Prostate gland (tissue), 2 donors: ENCODE measurements at regions not wholly inside any gene's neighbourhood (a gene's known extent, or its start where the extent isn't known, plus 50 kb on each side); places are given as distances from the start of the nearest gene placed in this dataset.

Experiments
- DNase-seq: peaks from one replicate; pipeline ENCODE4 v3.0.0-alpha.2; 2019; ENCODE audit warnings: low spot score
- H3K27ac ChIP-seq, 2 donors: fragments of 200-600 bp; sonication (generic); 2 replicates each; pipeline ENCODE4 v1.5.1; 2017 to 2019
- H3K27me3 ChIP-seq: fragments of 200-600 bp; sonication (generic); replicated peaks from 2 replicates; pipeline ENCODE4 v1.5.1; 2019; ENCODE audit not compliant: insufficient read depth
- H3K36me3 ChIP-seq, 2 donors: fragments of 200-600 bp; sonication (generic); 1 replicate in 1 of 2; 2 replicates in 1 of 2; pipeline versions ENCODE4 v1.5.1 to v1.8.1; 2017 to 2019
- H3K4me1 ChIP-seq: fragments of 200-600 bp; sonication (generic); replicated peaks from 2 replicates; pipeline ENCODE4 v1.5.1; 2019
- H3K4me3 ChIP-seq, 2 donors: fragments of 200-600 bp; sonication (generic); 2 replicates each; pipeline ENCODE4 v1.5.1; 2017 to 2019
- H3K9me3 ChIP-seq: fragments of 200-600 bp; sonication (generic); 2 replicates; pipeline ENCODE4 v1.5.1; 2017
- POLR2A ChIP-seq: fragments of 450-650 bp; IDR thresholded peaks from one replicate; pipeline ENCODE4 v1.6.1; 2016; ENCODE audit warnings: antibody characterized with exemption, mild to moderate bottlenecking
- POLR2AphosphoS5 ChIP-seq: sonication (generic); formaldehyde crosslinking; IDR thresholded peaks from one replicate; pipeline ENCODE4 v1.6.1; 2017; ENCODE audit warnings: antibody characterized with exemption
- WGBS: methylation state at CpG from one replicate; pipeline ENCODE4 v1.1.5; 2018; 5-methylcytosine and 5-hydroxymethylcytosine counted together
- intact Hi-C: fragments of 100-400 bp; cut with DNase I; formaldehyde crosslinking; loops from one replicate; pipeline ENCODE4 v1.14.2; 2022
- TF ChIP-seq, protein P1 (sequence below), 4 experiments: fragments of 200-600 bp in 2 of 4; fragments of 450-650 bp in 2 of 4; sonication (generic) in 2 of 4; IDR thresholded peaks; 1 replicate in 3 of 4; 2 replicates in 1 of 4; pipeline ENCODE4 v1.5.1; 2016 to 2019; ENCODE audit warnings: antibody characterized with exemption in 4 of 4, mild to moderate bottlenecking in 2 of 4, moderate library complexity in 2 of 4

DNA sequence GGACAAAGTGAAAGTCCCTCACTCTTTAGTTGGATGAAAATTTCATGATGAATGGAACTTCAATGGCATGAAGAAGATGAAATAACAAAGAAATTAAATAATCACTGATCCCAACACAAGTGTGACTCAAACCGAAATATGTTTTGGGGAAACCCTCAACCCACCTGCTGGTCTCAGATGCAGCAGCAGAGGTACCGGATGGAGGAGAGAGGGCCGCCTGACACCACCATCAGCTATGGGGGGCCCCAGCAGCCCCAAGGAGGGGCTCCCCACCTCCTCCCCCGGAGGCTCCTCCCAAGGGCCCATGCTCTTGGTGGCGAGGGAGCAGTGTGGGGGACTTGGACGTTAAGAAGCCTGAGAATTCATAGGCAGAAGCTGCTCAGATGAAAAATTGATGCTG lies 137.2 kb upstream of the ADARB2 start:
- Histone ChIP-seq H3K36me3 (no peaks in the 10 kb centered on the region), H3K27me3 (no peaks in the 10 kb centered on the region), H3K4me1 (no peaks in the 10 kb centered on the region), H3K27ac (no peak overlapping the region), H3K9me3 (no peaks in the 10 kb centered on the region), H3K4me3 (no peak overlapping the region)
- no peak for DNase-seq
- 89% methylated on average over 6 of the region's 6 CpGs for WGBS
- intact Hi-C loops = no loop called here
- TF ChIP-seq POLR2A (no peak), POLR2AphosphoS5 (no peak)
- TF ChIP-seq, protein P1, sequence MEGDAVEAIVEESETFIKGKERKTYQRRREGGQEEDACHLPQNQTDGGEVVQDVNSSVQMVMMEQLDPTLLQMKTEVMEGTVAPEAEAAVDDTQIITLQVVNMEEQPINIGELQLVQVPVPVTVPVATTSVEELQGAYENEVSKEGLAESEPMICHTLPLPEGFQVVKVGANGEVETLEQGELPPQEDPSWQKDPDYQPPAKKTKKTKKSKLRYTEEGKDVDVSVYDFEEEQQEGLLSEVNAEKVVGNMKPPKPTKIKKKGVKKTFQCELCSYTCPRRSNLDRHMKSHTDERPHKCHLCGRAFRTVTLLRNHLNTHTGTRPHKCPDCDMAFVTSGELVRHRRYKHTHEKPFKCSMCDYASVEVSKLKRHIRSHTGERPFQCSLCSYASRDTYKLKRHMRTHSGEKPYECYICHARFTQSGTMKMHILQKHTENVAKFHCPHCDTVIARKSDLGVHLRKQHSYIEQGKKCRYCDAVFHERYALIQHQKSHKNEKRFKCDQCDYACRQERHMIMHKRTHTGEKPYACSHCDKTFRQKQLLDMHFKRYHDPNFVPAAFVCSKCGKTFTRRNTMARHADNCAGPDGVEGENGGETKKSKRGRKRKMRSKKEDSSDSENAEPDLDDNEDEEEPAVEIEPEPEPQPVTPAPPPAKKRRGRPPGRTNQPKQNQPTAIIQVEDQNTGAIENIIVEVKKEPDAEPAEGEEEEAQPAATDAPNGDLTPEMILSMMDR (IDR thresholded peaks at IDR 0.05) = no peak

DNA sequence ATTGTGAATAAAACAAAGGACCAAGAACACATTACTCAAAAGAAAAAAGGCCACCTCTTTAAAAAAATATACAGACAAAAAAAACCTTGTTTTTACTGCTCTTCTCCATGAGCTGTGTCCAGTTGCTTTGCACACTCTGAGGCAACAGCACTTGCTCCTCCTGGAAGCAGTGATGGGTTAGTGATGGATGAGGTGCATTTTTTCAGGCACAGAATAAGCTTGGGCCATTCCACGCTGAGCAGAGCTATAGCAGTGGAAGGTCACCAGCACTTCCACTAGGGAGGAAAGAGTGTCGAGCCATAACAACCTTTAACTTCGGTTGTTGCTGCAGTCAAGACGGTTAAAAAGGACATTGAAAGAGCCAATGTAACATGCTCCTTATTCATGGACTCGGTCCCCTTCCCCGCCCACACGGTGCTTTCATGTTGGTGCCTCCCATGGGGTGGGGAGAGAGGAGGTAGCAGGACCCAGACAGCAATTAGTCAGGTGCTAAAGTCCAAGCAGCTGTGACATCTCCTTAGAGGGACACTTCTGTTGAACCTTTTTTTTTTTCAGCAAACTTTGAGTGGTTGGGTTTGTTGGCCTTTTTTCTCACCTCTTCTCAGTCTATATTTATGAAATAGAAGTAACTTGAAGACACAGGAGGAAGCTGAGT lies 136.5 kb upstream of the ADARB2 start:
- Histone ChIP-seq H3K36me3 (no peaks in the 10 kb centered on the region), H3K4me3 (no peak overlapping the region), H3K4me1 (no peaks in the 10 kb centered on the region), H3K9me3 (no peaks in the 10 kb centered on the region), H3K27ac (no peak overlapping the region), H3K27me3 (no peaks in the 10 kb centered on the region)
- TF ChIP-seq POLR2AphosphoS5 (no peak), POLR2A (no peak)
- TF ChIP-seq, protein P1 (IDR thresholded peaks at IDR 0.05) = no peak
- no peak for DNase-seq
- intact Hi-C loops = no loop called here
- WGBS = 59% methylated on average over 7 of the region's 7 CpGs

DNA sequence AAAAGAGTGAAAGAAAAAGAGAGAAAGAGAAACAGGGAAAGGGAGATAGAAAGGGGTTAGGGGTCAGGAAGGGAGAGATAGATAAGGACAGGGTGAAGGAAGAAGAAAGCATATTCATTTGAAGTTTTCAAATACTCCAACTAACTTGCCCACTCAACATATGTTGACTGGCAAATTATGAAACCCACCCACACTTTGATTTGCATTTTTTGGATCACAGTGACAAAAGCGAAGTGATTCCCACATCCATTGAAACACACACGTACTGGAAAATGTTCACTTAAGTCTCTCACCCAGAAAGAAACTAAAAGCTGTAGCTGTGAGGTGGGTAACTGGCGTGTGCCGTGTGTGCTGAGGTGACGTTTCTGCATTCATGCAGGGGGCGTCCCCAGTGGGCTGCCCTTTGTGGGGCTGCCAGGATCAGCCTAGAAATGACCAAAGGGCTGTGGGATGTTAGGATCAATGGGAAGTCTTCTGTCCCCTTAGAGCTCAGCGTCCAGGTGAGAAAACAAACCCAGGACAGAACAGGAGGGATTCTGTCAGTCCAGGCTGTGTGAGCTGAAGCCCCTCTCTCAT lies 134.9 kb upstream of the ADARB2 start:
- intact Hi-C loops = no loop called here

DNA sequence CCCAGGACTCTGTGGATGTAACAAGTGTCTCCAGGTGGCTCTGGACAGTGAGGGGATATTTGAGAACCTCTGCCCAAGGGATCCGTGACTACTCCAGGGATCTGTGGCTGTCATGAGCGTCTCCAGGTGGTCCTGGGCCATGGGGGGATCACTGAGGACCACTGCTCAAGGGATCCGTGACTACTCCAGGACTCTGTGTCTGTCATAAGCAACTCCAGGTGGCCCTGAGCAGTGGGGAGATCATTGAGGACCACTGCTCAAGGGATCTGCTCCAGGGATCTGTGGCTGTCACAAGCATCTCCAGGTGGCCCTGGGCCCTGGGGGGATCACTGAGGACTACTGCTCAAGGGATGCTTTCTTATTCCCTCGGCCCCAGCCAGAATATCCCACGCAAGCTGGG lies 133.2 kb upstream of the ADARB2 start:
- 79% methylated on average over 5 of the region's 5 CpGs for WGBS

More for the DNA sequence above, 134.9 kb upstream of the ADARB2 start:
- no peak overlapping the region for H3K27ac ChIP-seq
- no peak for DNase-seq
- H3K9me3 ChIP-seq = no peaks in the 10 kb centered on the region
- no peaks in the 10 kb centered on the region for H3K27me3 ChIP-seq
- TF ChIP-seq POLR2A (no peak), POLR2AphosphoS5 (no peak)
- TF ChIP-seq, protein P1 (IDR thresholded peaks at IDR 0.05) = no peak
- 76% methylated on average over 7 of the region's 7 CpGs for WGBS
- H3K4me1 ChIP-seq = no peaks in the 10 kb centered on the region
- no peaks in the 10 kb centered on the region for H3K36me3 ChIP-seq
- H3K4me3 ChIP-seq = no peak overlapping the region

More for the DNA sequence above, 133.2 kb upstream of the ADARB2 start:
- no peaks in the 10 kb centered on the region for H3K4me1 ChIP-seq
- no peaks in the 10 kb centered on the region for H3K27me3 ChIP-seq
- TF ChIP-seq, protein P1 (IDR thresholded peaks at IDR 0.05) = no peak
- TF ChIP-seq POLR2AphosphoS5 = no peak
- no peak for DNase-seq
- H3K27ac ChIP-seq = no peak overlapping the region
- no peaks in the 10 kb centered on the region for H3K9me3 ChIP-seq
- intact Hi-C loops = no loop called here
- no peaks in the 10 kb centered on the region for H3K36me3 ChIP-seq
- H3K4me3 ChIP-seq = no peak overlapping the region
